H1 (cell line): ENCODE measurements at regions not wholly inside any gene's neighbourhood (a gene's known extent, or its start where the extent isn't known, plus 50 kb on each side); places are given as distances from the start of the nearest gene placed in this dataset.

Experiments used
- CBX5 ChIP-seq: fragments of 300-800, 300-1000 bp; sonication (generic); IDR thresholded peaks from 2 replicates; pipeline ENCODE4 v1.7.1; 2016; ENCODE audit warnings: antibody characterized with exemption, low read length, low read depth
- CHD2 ChIP-seq: IDR thresholded peaks from 2 replicates; pipeline ENCODE4 v1.6.1; 2012; ENCODE audit warnings: low read length, improper control_type of control experiment
- CHD7 ChIP-seq: fragments of 300-600 bp; sonication (generic); IDR thresholded peaks from 2 replicates; pipeline ENCODE4 v1.7.1; 2012; ENCODE audit warnings: low read length, moderate library complexity, mild to moderate bottlenecking, inconsistent platforms; ENCODE audit not compliant: insufficient replicate concordance
- NANOG ChIP-seq: IDR thresholded peaks from 2 replicates; pipeline ENCODE4 v1.6.1; 2011; ENCODE audit warnings: low read length, low read depth, mild to moderate bottlenecking, inconsistent platforms; ENCODE audit not compliant: insufficient read depth, poor library complexity, severe bottlenecking
- SAP30 ChIP-seq: fragments of 300-600 bp; sonication (generic); IDR thresholded peaks from 2 replicates; pipeline ENCODE4 v1.7.1; 2012; ENCODE audit warnings: low read length, moderate library complexity, mild to moderate bottlenecking, inconsistent platforms; ENCODE audit not compliant: insufficient read depth, insufficient replicate concordance
- SP2 ChIP-seq: IDR thresholded peaks from 2 replicates; pipeline ENCODE4 v1.6.1; 2012; ENCODE audit warnings: mild to moderate bottlenecking, low read length, inconsistent platforms

DNA sequence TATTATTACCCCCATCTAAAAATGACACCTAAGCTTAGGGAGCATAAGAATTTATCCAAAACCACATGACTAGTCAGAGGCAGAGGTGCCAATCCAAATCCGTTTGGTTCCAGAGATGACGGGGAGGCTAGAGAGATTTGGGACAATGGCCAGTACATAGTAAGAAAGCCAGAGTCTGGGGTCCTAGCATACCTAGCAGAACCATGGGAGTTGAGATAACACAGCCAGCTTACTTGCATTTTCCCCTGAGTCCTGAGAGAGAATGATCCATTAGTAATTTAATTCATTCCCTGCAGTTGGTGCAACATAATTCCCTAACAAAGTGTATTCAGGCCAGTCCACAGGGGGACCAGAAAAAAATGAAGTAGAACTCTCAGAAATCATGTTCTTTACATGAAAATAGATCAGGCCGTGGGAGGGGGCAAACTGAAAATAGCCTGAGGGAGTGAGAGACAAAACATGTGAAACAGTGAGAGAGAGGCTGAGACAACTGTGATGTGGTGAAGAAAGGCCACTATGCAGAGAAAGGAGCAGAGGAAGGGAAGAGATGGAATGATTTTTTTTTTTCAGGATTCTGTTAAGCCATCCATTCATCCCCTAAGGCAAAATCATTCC, 243.3 kb downstream of the BRINP2 start (continued):
- TF ChIP-seq CHD7 = no peak
- no peak for TF ChIP-seq SP2
- TF ChIP-seq SAP30 = no peak
- TF ChIP-seq CHD2 = no peak
- no peak for TF ChIP-seq CBX5
- no peak for TF ChIP-seq NANOG
